HepG2 (cell line): ENCODE measurements at regions not wholly inside any gene's neighbourhood (a gene's known extent, or its start where the extent isn't known, plus 50 kb on each side); places are given as distances from the start of the nearest gene placed in this dataset.

Experiments
- ATAC-seq: fragments of 200-7000 bp; cut with Tn5 transposase; 3 replicates; pipeline ENCODE4 v1.9.1; 2020; ENCODE audit warnings: mild to moderate bottlenecking, moderate library complexity
- BruUV-seq: library from RNA; stranded (reverse); fragments of 400-500 nt; replicated peaks from 2 replicates; lab custom pipeline; 2021; lab: Mats Ljungman, UMichigan
- CTCF ChIA-PET: fragments of 300-600 bp; formaldehyde crosslinking; extraction: SDS; loops from one replicate; lab custom pipeline; 2021; ENCODE audit warnings: low total read pairs, inconsistent platforms, low intra/inter-chr PET ratio; lab: Yijun Ruan, JAX
- POLR2A ChIA-PET: fragments of 350-600 bp; sonication (Branson Sonifier 250); formaldehyde crosslinking; loops from one replicate; lab custom pipeline; 2020; ENCODE audit warnings: antibody characterized with exemption, inconsistent platforms; lab: Yijun Ruan, JAX
- DNase-seq: peaks from one replicate; pipeline ENCODE4 v3.0.0-alpha.2; 2015; ENCODE audit warnings: low spot score
- FAIRE-seq: peaks from 3 replicates; lab custom pipeline; 2011; peaks lifted over from hg19 to GRCh38; lab: Jason Lieb, UNC
- H2AFZ ChIP-seq: one replicate; pipeline ENCODE4 v1.6.1; 2011; ENCODE audit warnings: low read length, inconsistent platforms
- H3K27ac ChIP-seq: fragments of 300-600 bp; 3 replicates; pipeline ENCODE4 v1.8.0; 2011; ENCODE audit warnings: mixed run types, mild to moderate bottlenecking, mixed read lengths, low read length, inconsistent platforms; ENCODE audit not compliant: insufficient read depth; ENCODE audit errors: extremely low read length
- H3K27me3 ChIP-seq, 2 experiments: fragments of 200-600 bp in 1 of 2; 2 replicates in 1 of 2; 3 replicates in 1 of 2; pipeline versions ENCODE4 v1.6.0 to v1.8.0; 2011; ENCODE audit warnings: low read length in 2 of 2, mild to moderate bottlenecking in 2 of 2, moderate library complexity in 2 of 2, inconsistent platforms in 1 of 2; ENCODE audit not compliant: insufficient read depth in 2 of 2, control insufficient read depth in 1 of 2
- H3K36me3 ChIP-seq, 2 experiments: fragments of 200-600 bp in 1 of 2; replicated peaks in 1 of 2; 2 replicates in 1 of 2; 3 replicates in 1 of 2; pipeline versions ENCODE4 v1.5.1 to v1.8.0; 2011; ENCODE audit warnings: low read length in 2 of 2, inconsistent platforms in 1 of 2; ENCODE audit not compliant: insufficient read depth in 2 of 2, control insufficient read depth in 1 of 2
- H3K4me1 ChIP-seq: 2 replicates; pipeline ENCODE4 v1.5.1; 2012; ENCODE audit warnings: low read length, inconsistent platforms; ENCODE audit not compliant: insufficient read depth
- H3K4me2 ChIP-seq: 2 replicates; pipeline ENCODE4 v1.6.0; 2011; ENCODE audit warnings: low read depth, low read length, inconsistent platforms
- H3K4me3 ChIP-seq, 3 experiments: fragments of 200-600 bp in 1 of 3; sonication (generic), shearing (Covaris generic) in 1 of 3; replicated peaks in 1 of 3; 2 replicates each; pipeline ENCODE4 v1.5.1; 2011 to 2016; ENCODE audit warnings: low read length in 3 of 3, inconsistent platforms in 2 of 3, low read depth in 2 of 3, mild to moderate bottlenecking in 2 of 3, control low read depth in 1 of 3, mixed read lengths in 1 of 3; ENCODE audit not compliant: insufficient read depth in 1 of 3
- H3K79me2 ChIP-seq: one replicate; pipeline ENCODE4 v1.6.1; 2011; ENCODE audit warnings: low read length, inconsistent platforms; ENCODE audit not compliant: insufficient read depth
- H3K9ac ChIP-seq: 2 replicates; pipeline ENCODE4 v1.6.0; 2011; ENCODE audit warnings: mild to moderate bottlenecking, low read depth, low read length, inconsistent platforms; ENCODE audit not compliant: insufficient read depth
- H3K9me3 ChIP-seq: 2 replicates; pipeline ENCODE4 v1.5.1; 2012; ENCODE audit warnings: mild to moderate bottlenecking, low read length
- H4K20me1 ChIP-seq: 2 replicates; pipeline ENCODE4 v1.6.0; 2011; ENCODE audit warnings: inconsistent platforms, mild to moderate bottlenecking, low read length, moderate library complexity; ENCODE audit not compliant: insufficient read depth
- CTCF ChIP-seq: sonication (generic); formaldehyde crosslinking; IDR thresholded peaks from 2 replicates; pipeline ENCODE4 v1.5.0; 2020; ENCODE audit warnings: mild to moderate bottlenecking, missing genetic modification reagents, moderate library complexity
- DMTF1 ChIP-seq: sonication (generic); formaldehyde crosslinking; IDR thresholded peaks from 2 replicates; pipeline ENCODE4 v1.4.0; 2020; ENCODE audit warnings: mild to moderate bottlenecking, missing genetic modification reagents
- GRHL1 ChIP-seq: sonication (generic); formaldehyde crosslinking; conservative IDR thresholded peaks from 2 replicates; pipeline ENCODE4 v1.8.0; 2022; ENCODE audit warnings: missing genetic modification reagents
- HOXA9 ChIP-seq: sonication (generic); formaldehyde crosslinking; IDR thresholded peaks from 2 replicates; pipeline ENCODE4 v1.8.1; 2022; ENCODE audit warnings: missing genetic modification reagents, mild to moderate bottlenecking, moderate library complexity, borderline replicate concordance
- MAX ChIP-seq: IDR thresholded peaks from 2 replicates; pipeline ENCODE4 v1.6.1; 2012; ENCODE audit warnings: inconsistent platforms
- SP140L ChIP-seq: sonication (generic); formaldehyde crosslinking; IDR thresholded peaks from 2 replicates; pipeline ENCODE4 v1.4.0; 2020; ENCODE audit warnings: missing genetic modification reagents, borderline replicate concordance
- TFDP2 ChIP-seq: sonication (generic); formaldehyde crosslinking; IDR thresholded peaks from 2 replicates; pipeline ENCODE4 v1.4.0; 2020; ENCODE audit warnings: missing genetic modification reagents
- THYN1 ChIP-seq: sonication (generic); formaldehyde crosslinking; IDR thresholded peaks from 2 replicates; pipeline ENCODE4 v1.8.1; 2023; ENCODE audit warnings: low read depth, mild to moderate bottlenecking, moderate library complexity, missing genetic modification reagents, borderline replicate concordance
- ZBTB7A ChIP-seq: sonication (generic); formaldehyde crosslinking; IDR thresholded peaks from 2 replicates; pipeline ENCODE4 v1.8.0; 2022; ENCODE audit warnings: mild to moderate bottlenecking, missing genetic modification reagents
- ZNF24 ChIP-seq: fragments of 450-650 bp; IDR thresholded peaks from 2 replicates; pipeline ENCODE4 v1.6.1; 2017; ENCODE audit warnings: antibody characterized with exemption, mild to moderate bottlenecking
- ZNF414 ChIP-seq: sonication (generic); formaldehyde crosslinking; IDR thresholded peaks from 2 replicates; pipeline ENCODE4 v1.5.0; 2020; ENCODE audit warnings: missing genetic modification reagents
- ZNF552 ChIP-seq: sonication (generic); formaldehyde crosslinking; IDR thresholded peaks from 2 replicates; pipeline ENCODE4 v1.9.0; 2022; ENCODE audit warnings: missing genetic modification reagents, mild to moderate bottlenecking, borderline replicate concordance
- ZNF615 ChIP-seq: sonication (generic); formaldehyde crosslinking; IDR thresholded peaks from 2 replicates; pipeline ENCODE4 v1.5.0; 2020; ENCODE audit warnings: mild to moderate bottlenecking, missing genetic modification reagents, borderline replicate concordance
- ZNF75D ChIP-seq: sonication (generic); formaldehyde crosslinking; IDR thresholded peaks from 2 replicates; pipeline ENCODE4 v1.8.1; 2023; ENCODE audit warnings: missing genetic modification reagents, mild to moderate bottlenecking, borderline replicate concordance
- ZSCAN12 ChIP-seq: sonication (generic); formaldehyde crosslinking; IDR thresholded peaks from 2 replicates; pipeline ENCODE4 v1.9.0; 2021; ENCODE audit warnings: mild to moderate bottlenecking, missing genetic modification reagents
- WGBS: methylation state at CpG from one replicate; pipeline ENCODE4 v1.1.6; 2017; ENCODE audit warnings: low lambda C conversion rate; 5-methylcytosine and 5-hydroxymethylcytosine counted together
- in situ Hi-C: cut with HindIII; loops from 2 replicates; pipeline ENCODE4 v1.10.0; 2017; ENCODE audit warnings: low pct_unique_long_range_greater_than_20kb; ENCODE audit not compliant: extremely low pct_ligation_motif_present
- intact Hi-C: fragments of 100-400 bp; cut with micrococcal nuclease; formaldehyde crosslinking; loops from one replicate; pipeline ENCODE4 v1.10.0; 2022; ENCODE audit not compliant: unreplicated experiment

GRCh38 chrY:19502169-19503091, 242.1 kb downstream of the KDM5D start:
- Histone ChIP-seq H3K4me1 (no peaks in the 10 kb centered on the region), H2AFZ (no peak overlapping the region), H3K27me3 (no peaks in the 10 kb centered on the region), H4K20me1 (no peaks in the 10 kb centered on the region), H3K4me2 (no peak overlapping the region), H3K79me2 (no peaks in the 10 kb centered on the region), H3K4me3 (no peak overlapping the region), H3K27ac (no peak overlapping the region), H3K9me3 (no peaks in the 10 kb centered on the region), H3K9ac (no peak overlapping the region), H3K36me3 (no peaks in the 10 kb centered on the region)
- WGBS = 76% methylated on average over 18 of the region's 40 CpGs
- intact Hi-C loops (no loop called here), in situ Hi-C loops (no loop called here)
- FAIRE-seq = no peak
- no TSS peak for BruUV-seq
- CTCF ChIA-PET = no interaction called here
- no peak for ATAC-seq
- DNase-seq = no peak
- POLR2A ChIA-PET = no interaction called here
- TF ChIP-seq SP140L (CRISPR knock-in tag) = no peak
- TF ChIP-seq GRHL1 (CRISPR knock-in tag) = no peak
- no peak for TF ChIP-seq DMTF1 (CRISPR knock-in tag)
- TF ChIP-seq ZNF75D (CRISPR knock-in tag) = no peak
- TF ChIP-seq TFDP2 (CRISPR knock-in tag) = no peak
- TF ChIP-seq ZNF414 = no peak
- TF ChIP-seq ZNF552 (CRISPR knock-in tag) = no peak
- TF ChIP-seq CTCF = no peak
- no peak for TF ChIP-seq MAX
- TF ChIP-seq ZSCAN12 (CRISPR knock-in tag) = no peak
- no peak for TF ChIP-seq ZBTB7A (CRISPR knock-in tag)
- TF ChIP-seq ZNF24 = no peak
- no peak for TF ChIP-seq THYN1 (CRISPR knock-in tag)
- TF ChIP-seq HOXA9 (CRISPR knock-in tag) = no peak
- TF ChIP-seq ZNF615 = no peak
